Stimulated activated CD4-positive, alpha-beta T cell treated with anti-CD3 and anti-CD28 coated beads, Interleukin-1b, Interleukin-23, amount 100 ng/mL, for 48 hours (primary cell): ENCODE measurements at regions not wholly inside any gene's neighbourhood (a gene's known extent, or its start where the extent isn't known, plus 50 kb on each side); places are given as distances from the start of the nearest gene placed in this dataset.
"Not testable (repeated sequence)": the region's sequence is repeated elsewhere in the genome, so short reads cannot be mapped to it uniquely, and the experiment has no call there.

Experiments used
- DNase-seq: peaks from one replicate; pipeline ENCODE4 v3.0.0-alpha.2; 2020

- no peak for DNase-seq
Measured at GRCh38 chr9:101840694-101841188, 102.3 kb upstream of the GRIN3A start.

- DNase-seq, result not testable (repeated sequence)
Measured at GRCh38 chr9:101838988-101839387, 100.5 kb upstream of the GRIN3A start.

- DNase-seq, result no peak
Measured at GRCh38 chr9:101836021-101836420, 97.6 kb upstream of the GRIN3A start.

- no peak for DNase-seq
Measured at GRCh38 chr9:101832486-101832885, 94.0 kb upstream of the GRIN3A start.

GRCh38 chr9:101821450-101821849 is 83.0 kb upstream of the GRIN3A start:
- not testable (repeated sequence) for DNase-seq

GRCh38 chr9:101820983-101821382 is 82.5 kb upstream of the GRIN3A start:
- not testable (repeated sequence) for DNase-seq

- DNase-seq, result no peak
Measured at GRCh38 chr9:101814064-101814463, 75.6 kb upstream of the GRIN3A start.

- DNase-seq, result not testable (repeated sequence)
Measured at GRCh38 chr9:101807879-101808278, 69.4 kb upstream of the GRIN3A start.

GRCh38 chr9:101796044-101796443 is 57.6 kb upstream of the GRIN3A start:
- DNase-seq, result no peak

GRCh38 chr9:101795147-101795546 is 56.7 kb upstream of the GRIN3A start:
- no peak for DNase-seq

GRCh38 chr9:101792475-101792874 is 54.0 kb upstream of the GRIN3A start:
- no peak for DNase-seq

- DNase-seq, result peak; percentile 5
Measured at GRCh38 chr9:101791938-101792337, 53.5 kb upstream of the GRIN3A start.

- DNase-seq, result no peak
Measured at GRCh38 chr9:101791533-101791932, 53.1 kb upstream of the GRIN3A start.
